ENCODE measurements at regions not wholly inside any gene's neighbourhood (a gene's known extent, or its start where the extent isn't known, plus 50 kb on each side); places are given as distances from the start of the nearest gene placed in this dataset.
"Not testable (repeated sequence)": the region's sequence is repeated elsewhere in the genome, so short reads cannot be mapped to it uniquely, and the experiment has no call there.

- in situ Hi-C loops (cut with HindIII; ENCODE audit: low sequenced_read_pairs): not testable (repeated sequence)
Measured at GRCh38 chr3:20967485-20967884, 781.5 kb upstream of the SGO1 start.

GRCh38 chr3:20958161-20958560 lies 772.2 kb upstream of the SGO1 start:
- DNase-seq (ENCODE audit: low spot score): no peak
- in situ Hi-C loops (cut with HindIII; ENCODE audit: low sequenced_read_pairs): no loop called here

More at GRCh38 chr3:20967485-20967884, 781.5 kb upstream of the SGO1 start:
- DNase-seq (ENCODE audit: low spot score): not testable (repeated sequence)

- no peak for DNase-seq (ENCODE audit: low spot score)
- in situ Hi-C loops (cut with HindIII; ENCODE audit: low sequenced_read_pairs): no loop called here
Measured at GRCh38 chr3:20945892-20946291, 759.9 kb upstream of the SGO1 start.

- in situ Hi-C loops (cut with HindIII; ENCODE audit: low sequenced_read_pairs): no loop called here
- peak; percentile 84 for DNase-seq (ENCODE audit: low spot score)
Measured at GRCh38 chr3:20935791-20936190, 749.8 kb upstream of the SGO1 start.

- in situ Hi-C loops (cut with HindIII; ENCODE audit: low sequenced_read_pairs): no loop called here
- no peak for DNase-seq (ENCODE audit: low spot score)
Measured at GRCh38 chr3:20931834-20932233, 745.8 kb upstream of the SGO1 start.

- in situ Hi-C loops (cut with HindIII; ENCODE audit: low sequenced_read_pairs): no loop called here
- no peak for DNase-seq (ENCODE audit: low spot score)
Measured at GRCh38 chr3:20930034-20930433, 744.0 kb upstream of the SGO1 start.

GRCh38 chr3:20924646-20925385 lies 738.8 kb upstream of the SGO1 start:
- in situ Hi-C loops (cut with HindIII; ENCODE audit: low sequenced_read_pairs): no loop called here
- DNase-seq (ENCODE audit: low spot score): no peak

GRCh38 chr3:20921112-20921511 lies 735.1 kb upstream of the SGO1 start:
- in situ Hi-C loops (cut with HindIII; ENCODE audit: low sequenced_read_pairs); DNase-seq (ENCODE audit: low spot score): not testable (repeated sequence)

- DNase-seq (ENCODE audit: low spot score): peak; percentile 62
- in situ Hi-C loops (cut with HindIII; ENCODE audit: low sequenced_read_pairs): no loop called here
Measured at GRCh38 chr3:20916951-20917606, 731.1 kb upstream of the SGO1 start.

GRCh38 chr3:20914310-20914709 lies 728.3 kb upstream of the SGO1 start:
- in situ Hi-C loops (cut with HindIII; ENCODE audit: low sequenced_read_pairs): no loop called here
- DNase-seq (ENCODE audit: low spot score): no peak

- DNase-seq (ENCODE audit: low spot score): no peak
- in situ Hi-C loops (cut with HindIII; ENCODE audit: low sequenced_read_pairs): no loop called here
Measured at GRCh38 chr3:20912406-20912805, 726.4 kb upstream of the SGO1 start.

GRCh38 chr3:20909511-20909910 lies 723.5 kb upstream of the SGO1 start:
- DNase-seq (ENCODE audit: low spot score): no peak
- in situ Hi-C loops (cut with HindIII; ENCODE audit: low sequenced_read_pairs): no loop called here

GRCh38 chr3:20905210-20905805 lies 719.3 kb upstream of the SGO1 start:
- in situ Hi-C loops (cut with HindIII; ENCODE audit: low sequenced_read_pairs): no loop called here

GRCh38 chr3:20904671-20905070 lies 718.7 kb upstream of the SGO1 start:
- in situ Hi-C loops (cut with HindIII; ENCODE audit: low sequenced_read_pairs): no loop called here
- peak; percentile 5 for DNase-seq (ENCODE audit: low spot score)

More at GRCh38 chr3:20905210-20905805, 719.3 kb upstream of the SGO1 start:
- no peak for DNase-seq (ENCODE audit: low spot score)

- no peak for DNase-seq (ENCODE audit: low spot score)
- in situ Hi-C loops (cut with HindIII; ENCODE audit: low sequenced_read_pairs): no loop called here
Measured at GRCh38 chr3:20898962-20899361, 713.0 kb upstream of the SGO1 start.

GRCh38 chr3:20890111-20890519 lies 704.1 kb upstream of the SGO1 start:
- DNase-seq (ENCODE audit: low spot score): no peak
- in situ Hi-C loops (cut with HindIII; ENCODE audit: low sequenced_read_pairs): no loop called here

- in situ Hi-C loops (cut with HindIII; ENCODE audit: low sequenced_read_pairs): no loop called here
- DNase-seq (ENCODE audit: low spot score): peak; percentile 7
Measured at GRCh38 chr3:20878691-20879090, 692.7 kb upstream of the SGO1 start.

GRCh38 chr3:20873235-20873634 lies 687.2 kb upstream of the SGO1 start:
- in situ Hi-C loops (cut with HindIII; ENCODE audit: low sequenced_read_pairs): no loop called here
- DNase-seq (ENCODE audit: low spot score): no peak

GRCh38 chr3:20870106-20870899 lies 684.3 kb upstream of the SGO1 start:
- in situ Hi-C loops (cut with HindIII; ENCODE audit: low sequenced_read_pairs): no loop called here
- peak; percentile 7 for DNase-seq (ENCODE audit: low spot score)

- in situ Hi-C loops (cut with HindIII; ENCODE audit: low sequenced_read_pairs): no loop called here
- no peak for DNase-seq (ENCODE audit: low spot score)
Measured at GRCh38 chr3:20865803-20866202, 679.8 kb upstream of the SGO1 start.
